GM12878 (cell line): ENCODE measurements at regions not wholly inside any gene's neighbourhood (a gene's known extent, or its start where the extent isn't known, plus 50 kb on each side); places are given as distances from the start of the nearest gene placed in this dataset.

Source experiments
- ATAC-seq: fragments of 200-7000 bp; cut with Tn5 transposase; 3 replicates; pipeline ENCODE4 v1.9.1; 2020; ENCODE audit warnings: mild to moderate bottlenecking, moderate library complexity
- BruUV-seq: library from RNA; stranded (reverse); fragments of 400-500 nt; replicated peaks from 2 replicates; lab custom pipeline; 2021; lab: Mats Ljungman, UMichigan
- CTCF ChIA-PET: fragments of 300-600 bp; sonication (Branson Sonifier 250); formaldehyde crosslinking; extraction: SDS; loops from one replicate; lab custom pipeline; 2021; ENCODE audit warnings: inconsistent platforms; lab: Yijun Ruan, JAX
- POLR2A ChIA-PET: fragments of 350-600 bp; formaldehyde crosslinking; extraction: SDS; loops from one replicate; lab custom pipeline; 2021; ENCODE audit warnings: inconsistent platforms; lab: Charles Lee
- RAD21 ChIA-PET: fragments of 300-600 bp; sonication (Branson Sonifier 250); formaldehyde crosslinking; loops from one replicate; lab custom pipeline; 2023; ENCODE audit warnings: antibody characterized with exemption; ENCODE audit not compliant: unreplicated experiment; lab: Charles Lee
- SMC1A ChIA-PET: fragments of 300-600 bp; sonication (Branson Sonifier 250); formaldehyde crosslinking; loops from one replicate; lab custom pipeline; 2023; ENCODE audit not compliant: unreplicated experiment, uncharacterized antibody; lab: Charles Lee
- DNase-seq: peaks from one replicate; pipeline ENCODE4 v3.0.0-alpha.2; 2011; ENCODE audit warnings: low read depth, low spot score
- FAIRE-seq: peaks from 3 replicates; lab custom pipeline; 2011; peaks lifted over from hg19 to GRCh38; lab: Jason Lieb, UNC
- H2AFZ ChIP-seq: 2 replicates; pipeline ENCODE4 v1.6.0; 2011; ENCODE audit warnings: low read depth, low read length, control low read depth; ENCODE audit not compliant: control insufficient read depth
- H3K27ac ChIP-seq: 2 replicates; pipeline ENCODE4 v1.5.1; 2011; ENCODE audit warnings: control low read depth; ENCODE audit not compliant: control insufficient read depth, insufficient read depth
- H3K27me3 ChIP-seq, 2 experiments: replicated peaks in 1 of 2; 2 replicates each; pipeline versions ENCODE4 v1.6.0 to v1.6.1; 2011; ENCODE audit warnings: low read length in 1 of 2; ENCODE audit not compliant: control insufficient read depth in 2 of 2, insufficient read depth in 2 of 2
- H3K36me3 ChIP-seq, 2 experiments: 2 replicates each; pipeline ENCODE4 v1.5.1; 2011; ENCODE audit warnings: low read length in 1 of 2; ENCODE audit not compliant: control insufficient read depth in 2 of 2, insufficient read depth in 2 of 2
- H3K4me1 ChIP-seq: 2 replicates; pipeline ENCODE4 v1.6.1; 2011; ENCODE audit warnings: mild to moderate bottlenecking, low read length, moderate library complexity, mixed read lengths; ENCODE audit not compliant: control insufficient read depth, insufficient read depth
- H3K4me2 ChIP-seq: 2 replicates; pipeline ENCODE4 v1.6.0; 2011; ENCODE audit warnings: control low read depth; ENCODE audit not compliant: control insufficient read depth, insufficient read depth
- H3K4me3 ChIP-seq: fragments of 200-600 bp; sonication (generic); 2 replicates; pipeline ENCODE4 v1.5.1; 2016
- H3K79me2 ChIP-seq: 2 replicates; pipeline ENCODE4 v1.6.0; 2011; ENCODE audit warnings: low read length; ENCODE audit not compliant: control insufficient read depth, insufficient read depth
- H3K9ac ChIP-seq: 2 replicates; pipeline ENCODE4 v1.8.0; 2011; ENCODE audit warnings: low read length, control low read depth, mixed read lengths; ENCODE audit not compliant: control insufficient read depth, insufficient read depth
- H3K9me3 ChIP-seq: replicated peaks from 3 replicates; pipeline ENCODE4 v1.5.1; 2011; ENCODE audit warnings: mild to moderate bottlenecking, low read length; ENCODE audit not compliant: control insufficient read depth, insufficient read depth
- H4K20me1 ChIP-seq: 2 replicates; pipeline ENCODE4 v1.6.0; 2011; ENCODE audit not compliant: control insufficient read depth, insufficient read depth
- HCFC1 ChIP-seq: fragments of 150-350 bp; IDR thresholded peaks from 2 replicates; pipeline ENCODE4 v1.6.1; 2014; ENCODE audit warnings: low read length
- ZNF217 ChIP-seq: fragments of 450-650 bp; IDR thresholded peaks from 2 replicates; pipeline ENCODE4 v1.6.1; 2017; ENCODE audit warnings: antibody characterized with exemption, mild to moderate bottlenecking
- WGBS: methylation state at CpG from one replicate; pipeline ENCODE4 v1.1.6; 2016; ENCODE audit warnings: low lambda C conversion rate; ENCODE audit not compliant: insufficient replicate concordance, insufficient coverage; ENCODE audit errors: missing lambda C conversion rate; 5-methylcytosine and 5-hydroxymethylcytosine counted together
- in situ Hi-C: fragments of 300-500 bp; cut with MboI; formaldehyde crosslinking; loops from 9 replicates; pipeline ENCODE4 v1.14.3; 2018; ENCODE audit warnings: mixed read lengths
- intact Hi-C: fragments of 100-400 bp; cut with micrococcal nuclease; formaldehyde crosslinking; loops from one replicate; pipeline ENCODE4 v1.14.2; 2022; ENCODE audit not compliant: unreplicated experiment

GRCh38 chr11:15677181-15677580, 562.5 kb downstream of the INSC start:
- FAIRE-seq (no peak), ATAC-seq (no peak), DNase-seq (no peak)
- ChIA-PET CTCF (interaction anchor here (1.2 kb wide), 1 partner anchor 937 kb away, joined by 3 read pairs; no protein-coding TSS in a partner anchor), SMC1A (interaction anchor here (0.6 kb wide), 2 partner anchors 9 to 1689 kb away, joined by 3 read pairs; no protein-coding TSS in a partner anchor), RAD21 (no interaction called here), POLR2A (no interaction called here)
- intact Hi-C loops (no loop called here), in situ Hi-C loops (no loop called here)
- Histone ChIP-seq H3K79me2 (no peaks in the 10 kb centered on the region), H3K4me3 (no peak overlapping the region), H3K27me3 (no peaks in the 10 kb centered on the region), H2AFZ (no peak overlapping the region), H3K36me3 (no peaks in the 10 kb centered on the region), H3K4me1 (no peaks in the 10 kb centered on the region), H4K20me1 (no peaks in the 10 kb centered on the region), H3K9me3 (no peaks in the 10 kb centered on the region), H3K4me2 (no peak overlapping the region), H3K27ac (no peak overlapping the region), H3K9ac (no peak overlapping the region)
- WGBS, result 0% methylated on average over 1 of the region's 1 CpG
- no TSS peak for BruUV-seq
- no peak for TF ChIP-seq ZNF217

- H4K20me1 ChIP-seq, result no peaks in the 10 kb centered on the region
- no peaks in the 10 kb centered on the region for H3K4me1 ChIP-seq
Measured at GRCh38 chr11:15683528-15683927, 568.8 kb downstream of the INSC start.

More at GRCh38 chr11:15683528-15683927, 568.8 kb downstream of the INSC start:
- Histone ChIP-seq H3K9me3 (no peaks in the 10 kb centered on the region; the same call in 2 of the 3 replicates), H3K79me2 (no peaks in the 10 kb centered on the region), H3K27ac (no peak overlapping the region), H2AFZ (no peak overlapping the region), H3K9ac (no peak overlapping the region), H3K4me2 (no peak overlapping the region), H3K36me3 (no peaks in the 10 kb centered on the region), H3K4me3 (no peak overlapping the region), H3K27me3 (no peaks in the 10 kb centered on the region)
- intact Hi-C loops (no loop called here), in situ Hi-C loops (no loop called here)
- ATAC-seq, result no peak
- no peak for DNase-seq
- ChIA-PET SMC1A (no interaction called here), POLR2A (no interaction called here), RAD21 (no interaction called here), CTCF (no interaction called here)
- no peak for FAIRE-seq
- BruUV-seq, result no TSS peak
- no peak for TF ChIP-seq HCFC1
